Calu3 (cell line): ENCODE measurements at regions not wholly inside any gene's neighbourhood (a gene's known extent, or its start where the extent isn't known, plus 50 kb on each side); places are given as distances from the start of the nearest gene placed in this dataset.
"Not testable (repeated sequence)": the region's sequence is repeated elsewhere in the genome, so short reads cannot be mapped to it uniquely, and the experiment has no call there.

Experiments
- BruUV-seq: library from RNA; stranded (reverse); fragments of 400-500 nt; replicated peaks from 2 replicates; lab custom pipeline; 2021; lab: Mats Ljungman, UMichigan
- CTCF ChIA-PET: fragments of 300-600 bp; sonication (Branson Sonifier 250); formaldehyde crosslinking; loops from one replicate; lab custom pipeline; 2022; ENCODE audit warnings: antibody characterized with exemption; lab: Charles Lee
- DNase-seq: peaks from one replicate; pipeline ENCODE4 v3.0.0; 2022
- H3K27ac Mint-ChIP-seq: one replicate; pipeline ENCODE4 v1.8.0; 2022; ENCODE audit warnings: mixed read lengths; ENCODE audit not compliant: unreplicated experiment
- H3K27me3 Mint-ChIP-seq: one replicate; pipeline ENCODE4 v1.8.0; 2022; ENCODE audit warnings: mixed read lengths; ENCODE audit not compliant: unreplicated experiment
- H3K36me3 Mint-ChIP-seq: one replicate; pipeline ENCODE4 v1.8.0; 2022; ENCODE audit warnings: mild to moderate bottlenecking, moderate library complexity, mixed read lengths; ENCODE audit not compliant: insufficient read depth, unreplicated experiment
- H3K4me1 Mint-ChIP-seq: one replicate; pipeline ENCODE4 v1.8.0; 2022; ENCODE audit warnings: mild to moderate bottlenecking, low read depth, mixed read lengths; ENCODE audit not compliant: unreplicated experiment
- H3K4me3 Mint-ChIP-seq: one replicate; pipeline ENCODE4 v1.8.0; 2022; ENCODE audit warnings: mild to moderate bottlenecking, low read depth, moderate library complexity, mixed read lengths; ENCODE audit not compliant: unreplicated experiment
- H3K9me3 Mint-ChIP-seq: one replicate; pipeline ENCODE4 v1.8.0; 2022; ENCODE audit warnings: low read depth, mixed read lengths; ENCODE audit not compliant: unreplicated experiment
- intact Hi-C: fragments of 100-400 bp; cut with micrococcal nuclease; formaldehyde crosslinking; loops from one replicate; pipeline ENCODE4 v1.10.0; 2022; ENCODE audit not compliant: unreplicated experiment
- TF ChIP-seq, protein P1 (sequence below): fragments of 200-600 bp; IDR thresholded peaks from one replicate; pipeline ENCODE4 v1.8.0; 2022; ENCODE audit warnings: antibody characterized with exemption; ENCODE audit not compliant: unreplicated experiment

DNA sequence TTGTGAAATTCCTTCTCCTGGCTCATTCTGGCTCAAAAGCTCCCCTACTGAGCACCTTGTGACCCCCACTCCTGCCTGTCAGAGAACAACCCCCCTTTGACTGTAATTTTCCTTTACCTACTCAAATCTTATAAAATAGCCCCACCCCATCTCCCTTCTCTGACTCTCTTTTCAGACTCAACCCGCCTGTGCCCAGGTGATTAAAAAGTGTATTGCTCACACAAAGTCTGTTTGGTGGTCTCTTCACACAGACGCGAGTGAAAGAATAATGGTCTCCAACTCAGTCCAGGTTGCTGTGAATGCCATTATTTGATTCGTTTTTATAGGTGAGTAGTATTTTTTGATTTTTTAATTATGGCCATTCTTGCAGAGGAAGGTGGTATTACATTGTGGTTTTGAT lies 414.1 kb upstream of the FKBP1C start:
- DNase-seq: no peak
- H3K9me3 Mint-ChIP-seq: peaks cover 11% of the 10 kb centered on the region
- H3K27me3 Mint-ChIP-seq: no peaks in the 10 kb centered on the region
- no TSS peak for BruUV-seq
- CTCF ChIA-PET: no interaction called here
- intact Hi-C loops: no loop called here
- TF ChIP-seq, protein P1, sequence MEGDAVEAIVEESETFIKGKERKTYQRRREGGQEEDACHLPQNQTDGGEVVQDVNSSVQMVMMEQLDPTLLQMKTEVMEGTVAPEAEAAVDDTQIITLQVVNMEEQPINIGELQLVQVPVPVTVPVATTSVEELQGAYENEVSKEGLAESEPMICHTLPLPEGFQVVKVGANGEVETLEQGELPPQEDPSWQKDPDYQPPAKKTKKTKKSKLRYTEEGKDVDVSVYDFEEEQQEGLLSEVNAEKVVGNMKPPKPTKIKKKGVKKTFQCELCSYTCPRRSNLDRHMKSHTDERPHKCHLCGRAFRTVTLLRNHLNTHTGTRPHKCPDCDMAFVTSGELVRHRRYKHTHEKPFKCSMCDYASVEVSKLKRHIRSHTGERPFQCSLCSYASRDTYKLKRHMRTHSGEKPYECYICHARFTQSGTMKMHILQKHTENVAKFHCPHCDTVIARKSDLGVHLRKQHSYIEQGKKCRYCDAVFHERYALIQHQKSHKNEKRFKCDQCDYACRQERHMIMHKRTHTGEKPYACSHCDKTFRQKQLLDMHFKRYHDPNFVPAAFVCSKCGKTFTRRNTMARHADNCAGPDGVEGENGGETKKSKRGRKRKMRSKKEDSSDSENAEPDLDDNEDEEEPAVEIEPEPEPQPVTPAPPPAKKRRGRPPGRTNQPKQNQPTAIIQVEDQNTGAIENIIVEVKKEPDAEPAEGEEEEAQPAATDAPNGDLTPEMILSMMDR: no peak
- H3K36me3 Mint-ChIP-seq: no peaks in the 10 kb centered on the region
- H3K4me1 Mint-ChIP-seq: no peaks in the 10 kb centered on the region
- no peak overlapping the region for H3K4me3 Mint-ChIP-seq
- no peak overlapping the region for H3K27ac Mint-ChIP-seq

DNA sequence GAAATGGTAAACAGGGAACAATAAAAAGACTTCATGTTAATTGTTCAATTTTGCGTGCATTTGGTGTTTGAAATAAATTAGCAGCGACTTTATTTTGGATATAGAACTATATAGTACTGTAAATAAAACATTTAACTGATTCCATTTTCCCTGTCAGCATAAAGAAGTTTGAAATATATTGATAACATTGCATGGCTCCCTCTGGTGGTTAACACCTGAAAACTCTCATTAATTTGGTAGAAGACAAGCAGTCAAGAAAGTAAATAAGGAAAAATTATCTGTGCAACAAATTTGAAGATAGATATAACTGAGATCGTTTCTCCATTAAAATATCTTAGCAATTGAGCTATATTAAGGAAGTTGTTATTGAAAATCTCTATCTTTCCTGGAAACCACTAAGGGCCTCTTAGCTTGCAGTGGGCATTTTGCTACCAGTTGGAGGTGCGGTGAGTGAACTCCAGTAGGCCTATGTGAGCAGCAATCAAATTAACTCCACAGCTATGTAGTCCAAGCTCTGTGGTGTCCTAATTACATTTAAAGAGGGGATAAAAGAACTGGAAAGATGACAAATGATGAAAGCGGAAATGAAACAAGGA lies 435.7 kb upstream of the FKBP1C start:
- CTCF ChIA-PET: no interaction called here
- Mint-ChIP-seq H3K36me3 (no peaks in the 10 kb centered on the region), H3K9me3 (peaks cover 4% of the 10 kb centered on the region), H3K27ac (no peak overlapping the region), H3K4me1 (no peaks in the 10 kb centered on the region), H3K27me3 (no peaks in the 10 kb centered on the region), H3K4me3 (no peak overlapping the region)
- intact Hi-C loops: no loop called here
- TF ChIP-seq, protein P1: peak; percentile 26
- DNase-seq: no peak
- BruUV-seq: no TSS peak

DNA sequence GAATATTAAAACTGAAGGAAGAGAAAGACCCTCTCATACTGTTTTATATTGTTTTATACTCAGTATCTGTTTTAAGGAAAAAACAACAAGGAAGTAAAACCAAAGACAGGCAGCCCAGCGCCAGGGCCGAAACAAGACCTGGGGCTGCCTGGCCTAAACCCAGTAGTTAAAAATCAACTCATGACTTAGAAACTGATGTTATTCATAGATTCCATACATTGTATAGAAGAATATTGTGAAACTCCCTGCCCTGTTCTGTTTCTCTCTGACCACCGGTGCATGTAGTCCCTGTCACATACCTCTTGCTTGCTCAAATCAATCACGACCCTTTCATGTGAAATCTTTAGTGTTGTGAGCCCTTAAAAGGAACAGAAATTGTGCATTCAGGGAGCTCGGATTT lies 445.1 kb upstream of the FKBP1C start:
- H3K9me3 Mint-ChIP-seq, H3K36me3 Mint-ChIP-seq, H3K4me3 Mint-ChIP-seq, CTCF ChIA-PET, H3K27ac Mint-ChIP-seq, intact Hi-C loops, H3K4me1 Mint-ChIP-seq, BruUV-seq, H3K27me3 Mint-ChIP-seq: not testable (repeated sequence)
- DNase-seq: peak; percentile 1

DNA sequence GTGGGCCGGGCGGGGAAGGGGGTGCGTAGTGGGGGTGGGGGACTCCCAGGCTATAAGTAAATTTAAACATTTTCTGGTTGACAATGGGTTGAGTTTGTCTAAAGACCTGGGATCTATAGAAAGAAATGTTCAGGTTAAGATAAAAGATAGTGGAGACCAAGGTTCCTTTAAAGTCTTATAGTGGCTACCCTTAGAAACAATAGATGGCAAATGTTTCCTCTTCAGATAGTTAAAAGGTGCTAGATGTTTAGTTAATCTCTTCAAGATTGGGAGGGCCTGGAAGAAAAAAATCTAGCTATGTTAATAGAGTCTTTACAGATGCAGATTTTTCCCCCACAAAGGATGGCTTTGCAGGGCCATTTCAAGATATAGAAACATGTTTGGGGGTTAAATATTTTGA lies 446.4 kb upstream of the FKBP1C start:
- no peak overlapping the region for H3K27ac Mint-ChIP-seq

More for the DNA sequence above, 446.4 kb upstream of the FKBP1C start:
- TF ChIP-seq, protein P1: no peak
- no peaks in the 10 kb centered on the region for H3K4me1 Mint-ChIP-seq
- no peaks in the 10 kb centered on the region for H3K9me3 Mint-ChIP-seq
- no peaks in the 10 kb centered on the region for H3K36me3 Mint-ChIP-seq
- no peak for DNase-seq
- no peaks in the 10 kb centered on the region for H3K27me3 Mint-ChIP-seq
- intact Hi-C loops: no loop called here
- no TSS peak for BruUV-seq
- CTCF ChIA-PET: no interaction called here
- H3K4me3 Mint-ChIP-seq: no peak overlapping the region
